Thoracic aorta (tissue), 2 donors: ENCODE measurements at regions not wholly inside any gene's neighbourhood (a gene's known extent, or its start where the extent isn't known, plus 50 kb on each side); places are given as distances from the start of the nearest gene placed in this dataset.

Experiments
- ATAC-seq: fragments of 150-250 bp; one replicate; pipeline ENCODE4 v1.8.0; 2017; ENCODE audit warnings: low read depth; ENCODE audit not compliant: insufficient number of reproducible peaks, low FRiP score
- DNase-seq: peaks from one replicate; pipeline ENCODE4 v3.0.0-alpha.2; 2020; ENCODE audit warnings: low spot score
- H3K27ac ChIP-seq, 2 donors: fragments of 200-600 bp; sonication (generic); 1 replicate in 1 of 2; 2 replicates in 1 of 2; pipeline ENCODE4 v1.5.1; 2016; ENCODE audit warnings: mild to moderate bottlenecking in 2 of 2, moderate library complexity in 2 of 2
- H3K27me3 ChIP-seq: fragments of 200-600 bp; sonication (generic); replicated peaks from 2 replicates; pipeline ENCODE4 v1.6.0; 2016; ENCODE audit warnings: mild to moderate bottlenecking; ENCODE audit not compliant: insufficient read depth
- H3K36me3 ChIP-seq: fragments of 200-600 bp; sonication (generic); one replicate; pipeline ENCODE4 v1.5.1; 2016
- H3K4me1 ChIP-seq, 2 donors: fragments of 200-600 bp; sonication (generic); 1 replicate in 1 of 2; 2 replicates in 1 of 2; pipeline versions ENCODE4 v1.5.1 to v1.6.0; 2016; ENCODE audit warnings: low read depth in 2 of 2, mild to moderate bottlenecking in 1 of 2; ENCODE audit not compliant: control insufficient read depth in 1 of 2
- H3K4me3 ChIP-seq: fragments of 200-600 bp; sonication (generic); 2 replicates; pipeline ENCODE4 v1.5.1; 2016; ENCODE audit warnings: mild to moderate bottlenecking
- H3K9me3 ChIP-seq: fragments of 200-600 bp; sonication (generic); 2 replicates; pipeline ENCODE4 v1.5.1; 2016
- CTCF ChIP-seq: fragments of 200-600 bp; sonication (generic); IDR thresholded peaks from one replicate; pipeline ENCODE4 v1.5.1; 2019; ENCODE audit warnings: antibody characterized with exemption

- no peaks in the 10 kb centered on the region for H3K9me3 ChIP-seq
- peak; percentile 43 for TF ChIP-seq CTCF
- no peak overlapping the region for H3K27ac ChIP-seq
- H3K4me1 ChIP-seq: peaks cover 9 to 31% of the 10 kb centered on the region in 2 donors
- DNase-seq: no peak
- no peaks in the 10 kb centered on the region for H3K36me3 ChIP-seq
- no peaks in the 10 kb centered on the region for H3K27me3 ChIP-seq
- no peak for ATAC-seq
- H3K4me3 ChIP-seq: no peak overlapping the region
These were observed 592.7 kb upstream of the BRINP1 start for GRCh38 chr9:119961774-119962424.

DNA sequence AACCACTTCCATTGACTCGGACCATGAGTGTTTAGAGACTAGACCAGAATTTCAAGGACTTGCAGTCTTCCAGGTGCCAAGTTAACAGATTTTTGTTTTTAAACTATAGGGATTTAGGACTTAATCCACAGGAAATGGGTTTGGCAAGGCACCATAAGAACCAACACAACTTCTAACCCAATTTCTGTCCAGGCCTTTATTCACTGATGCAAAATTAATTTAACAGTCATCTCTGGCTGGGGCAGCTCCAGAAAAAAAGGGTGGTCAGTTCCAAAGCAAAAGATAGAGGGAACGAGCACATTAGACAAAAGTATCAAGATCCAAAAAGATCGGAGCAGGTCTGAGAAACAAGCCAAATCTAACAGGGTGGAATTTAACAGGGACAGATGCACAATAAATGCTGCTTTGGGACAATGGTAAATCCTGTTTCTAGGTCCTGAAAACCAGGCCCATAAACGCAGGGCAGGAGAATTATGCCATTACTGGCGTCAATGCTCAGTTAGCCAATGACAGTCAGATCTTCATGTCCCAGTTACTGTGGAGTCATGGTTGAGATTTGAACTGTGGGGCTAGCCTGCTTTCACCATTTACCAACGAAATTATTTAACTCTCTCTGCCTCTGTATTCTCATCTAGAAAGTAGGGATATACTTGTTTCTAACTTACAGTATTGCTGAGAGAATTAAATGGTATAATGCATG, 590.8 kb upstream of the BRINP1 start:
- Histone ChIP-seq H3K9me3 (no peaks in the 10 kb centered on the region), H3K27ac (peak overlapping the region in 1 of 2 donors; percentile 48), H3K36me3 (no peaks in the 10 kb centered on the region), H3K4me1 (peaks cover 21 to 46% of the 10 kb centered on the region in 2 donors), H3K27me3 (no peaks in the 10 kb centered on the region), H3K4me3 (no peak overlapping the region)
- ATAC-seq (no peak), DNase-seq (no peak)
- TF ChIP-seq CTCF: no peak

GRCh38 chr9:119956111-119956510, 586.9 kb upstream of the BRINP1 start:
- no peaks in the 10 kb centered on the region for H3K9me3 ChIP-seq
- H3K4me3 ChIP-seq: no peak overlapping the region
- ATAC-seq (no peak), DNase-seq (no peak)
- no peaks in the 10 kb centered on the region for H3K36me3 ChIP-seq
- peaks cover 22 to 45% of the 10 kb centered on the region in 2 donors for H3K4me1 ChIP-seq
- H3K27me3 ChIP-seq: no peaks in the 10 kb centered on the region
- no peak for TF ChIP-seq CTCF
- H3K27ac ChIP-seq: peak overlapping the region; percentile 50 to 64

DNA sequence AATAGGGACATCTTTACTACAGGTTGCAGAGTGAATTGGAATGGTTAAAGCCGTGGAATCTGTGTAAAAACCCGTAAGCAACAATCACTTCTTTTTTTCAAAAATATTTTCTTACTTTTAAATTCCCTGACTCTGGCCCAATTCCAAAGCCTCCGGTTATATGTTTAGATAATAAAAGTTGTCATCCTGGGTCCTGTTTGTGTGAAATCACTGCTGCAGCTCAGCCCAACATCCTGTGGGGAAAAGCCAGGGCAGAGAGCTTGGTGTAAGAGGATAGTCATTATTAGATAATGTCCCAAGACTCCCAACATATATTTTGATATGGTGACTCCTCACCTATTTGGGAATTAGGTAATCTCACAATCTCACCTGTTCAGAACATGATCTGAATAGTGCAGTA, 586.0 kb upstream of the BRINP1 start:
- peaks cover 25 to 51% of the 10 kb centered on the region in 2 donors for H3K4me1 ChIP-seq
- H3K27ac ChIP-seq: peak overlapping the region; percentile 50 to 64

More for the DNA sequence above, 586.0 kb upstream of the BRINP1 start:
- Histone ChIP-seq H3K4me3 (no peak overlapping the region), H3K9me3 (no peaks in the 10 kb centered on the region), H3K27me3 (no peaks in the 10 kb centered on the region), H3K36me3 (no peaks in the 10 kb centered on the region)
- ATAC-seq (no peak), DNase-seq (no peak)
- no peak for TF ChIP-seq CTCF
